ENCODE measurements at regions not wholly inside any gene's neighbourhood (a gene's known extent, or its start where the extent isn't known, plus 50 kb on each side); places are given as distances from the start of the nearest gene placed in this dataset.

GRCh38 chr6:81900616-81901015, 148.1 kb upstream of the TENT5A start:
- TF ChIP-seq CTCF (IDR thresholded peaks at IDR 0.05), result no peak
- no peak for TF ChIP-seq POLR2A (IDR thresholded peaks at IDR 0.05)

Data from esophagus squamous epithelium (tissue), 4 donors.